CD14-positive monocyte (primary cell): ENCODE measurements at regions not wholly inside any gene's neighbourhood (a gene's known extent, or its start where the extent isn't known, plus 50 kb on each side); places are given as distances from the start of the nearest gene placed in this dataset.
"Not testable (repeated sequence)": the region's sequence is repeated elsewhere in the genome, so short reads cannot be mapped to it uniquely, and the experiment has no call there.

Experiments
- DNase-seq, 3 donors: peaks; one replicate each; pipeline ENCODE4 v3.0.0-alpha.2; 2011 to 2022
- H2AFZ ChIP-seq: 2 replicates; pipeline ENCODE4 v1.6.0; 2012; ENCODE audit warnings: mild to moderate bottlenecking, low read depth, low read length, inconsistent platforms; ENCODE audit not compliant: insufficient read depth, poor library complexity, severe bottlenecking
- H3K27ac ChIP-seq, 2 donors: 1 replicate in 1 of 2; 2 replicates in 1 of 2; pipeline ENCODE4 v1.5.1; 2012 to 2013; ENCODE audit warnings: low read length in 2 of 2, control low read depth in 1 of 2, inconsistent platforms in 1 of 2, low read depth in 1 of 2, mild to moderate bottlenecking in 1 of 2
- H3K27me3 ChIP-seq, 2 donors: one replicate each; pipeline versions ENCODE4 v1.6.0 to v1.6.1; 2011 to 2013; ENCODE audit warnings: low read length in 2 of 2; ENCODE audit not compliant: control insufficient read depth in 2 of 2, insufficient read depth in 2 of 2
- H3K36me3 ChIP-seq, 2 donors: replicated peaks in 1 of 2; 1 replicate in 1 of 2; 2 replicates in 1 of 2; pipeline versions ENCODE4 v1.5.1 to v1.6.1; 2012 to 2013; ENCODE audit warnings: low read length in 2 of 2, control low read depth in 1 of 2, inconsistent platforms in 1 of 2, mild to moderate bottlenecking in 1 of 2; ENCODE audit not compliant: insufficient read depth in 2 of 2, control insufficient read depth in 1 of 2
- H3K4me1 ChIP-seq, 2 donors: 1 replicate in 1 of 2; 2 replicates in 1 of 2; pipeline versions ENCODE4 v1.5.1 to v1.6.1; 2012 to 2013; ENCODE audit warnings: low read length in 2 of 2, control low read depth in 1 of 2, inconsistent platforms in 1 of 2, mild to moderate bottlenecking in 1 of 2, moderate library complexity in 1 of 2; ENCODE audit not compliant: insufficient read depth in 2 of 2, control insufficient read depth in 1 of 2
- H3K4me2 ChIP-seq: replicated peaks from 2 replicates; pipeline ENCODE3; 2012; ENCODE audit warnings: low read length, moderate library complexity, mild to moderate bottlenecking; ENCODE audit not compliant: poor library complexity, severe bottlenecking; ENCODE audit errors: extremely low read depth
- H3K4me3 ChIP-seq, 3 experiments: fragments of 200-600 bp in 1 of 3; sonication (generic) in 1 of 3; replicated peaks in 1 of 3; 1 replicate in 2 of 3; 2 replicates in 1 of 3; pipeline ENCODE4 v1.5.1; 2011 to 2013; ENCODE audit warnings: low read length in 3 of 3, mild to moderate bottlenecking in 3 of 3, control low read depth in 2 of 3, low read depth in 2 of 3, inconsistent platforms in 1 of 3, moderate library complexity in 1 of 3
- H3K79me2 ChIP-seq: 2 replicates; pipeline ENCODE4 v1.6.0; 2012; ENCODE audit warnings: mild to moderate bottlenecking, control low read depth, inconsistent platforms, low read length, moderate library complexity; ENCODE audit not compliant: insufficient read depth
- H3K9ac ChIP-seq: 2 replicates; pipeline ENCODE4 v1.6.0; 2017; ENCODE audit warnings: low read length, mild to moderate bottlenecking; ENCODE audit not compliant: insufficient read depth, poor library complexity, severe bottlenecking
- H3K9me3 ChIP-seq, 2 donors: replicated peaks in 1 of 2; 1 replicate in 1 of 2; 2 replicates in 1 of 2; pipeline versions ENCODE4 v1.5.1 to v1.6.1; 2012 to 2013; ENCODE audit warnings: low read length in 2 of 2, control low read depth in 1 of 2; ENCODE audit not compliant: control insufficient read depth in 1 of 2, insufficient read depth in 1 of 2
- H4K20me1 ChIP-seq: 2 replicates; pipeline ENCODE4 v1.6.0; 2012; ENCODE audit warnings: mild to moderate bottlenecking, low read length, control low read depth, moderate library complexity; ENCODE audit not compliant: insufficient read depth
- H3K27ac Mint-ChIP-seq, 7 donors: one replicate each; pipeline ENCODE4 v1.8.0; 2020; ENCODE audit warnings: mild to moderate bottlenecking in 7 of 7, mixed read lengths in 7 of 7, moderate library complexity in 6 of 7, inconsistent platforms in 2 of 7
- H3K27me3 Mint-ChIP-seq, 3 donors: one replicate each; pipeline ENCODE4 v1.8.0; 2021 to 2022; ENCODE audit warnings: low read depth in 3 of 3, mild to moderate bottlenecking in 3 of 3, mixed read lengths in 3 of 3, moderate library complexity in 3 of 3, inconsistent platforms in 1 of 3
- H3K36me3 Mint-ChIP-seq, 2 donors: one replicate each; pipeline ENCODE4 v1.8.0; 2020; ENCODE audit warnings: mixed read lengths in 2 of 2, inconsistent platforms in 1 of 2, mild to moderate bottlenecking in 1 of 2
- H3K4me1 Mint-ChIP-seq: one replicate; pipeline ENCODE4 v1.8.0; 2020; ENCODE audit warnings: mild to moderate bottlenecking, mixed read lengths
- H3K4me3 Mint-ChIP-seq, 2 donors: one replicate each; pipeline ENCODE4 v1.8.0; 2020; ENCODE audit warnings: mild to moderate bottlenecking in 2 of 2, mixed read lengths in 2 of 2, moderate library complexity in 1 of 2
- H3K9me3 Mint-ChIP-seq, 7 donors: one replicate each; pipeline ENCODE4 v1.8.0; 2020 to 2022; ENCODE audit warnings: mixed read lengths in 7 of 7, mild to moderate bottlenecking in 6 of 7, moderate library complexity in 6 of 7, inconsistent platforms in 2 of 7
- WGBS: methylation state at CpG from one replicate; pipeline ENCODE4 v1.1.5; 2013; ENCODE audit warnings: missing lambda C conversion rate; ENCODE audit not compliant: insufficient coverage; 5-methylcytosine and 5-hydroxymethylcytosine counted together
- intact Hi-C, 2 donors: fragments of 100-400 bp; cut with micrococcal nuclease; formaldehyde crosslinking; loops; one replicate each; pipeline versions ENCODE4 v1.15.0 to v1.15.1; 2023
- TF ChIP-seq, protein P1 (sequence below): fragments of 200-600 bp; IDR thresholded peaks from one replicate; pipeline ENCODE4 v1.8.0; 2022; ENCODE audit warnings: antibody characterized with exemption, mild to moderate bottlenecking

DNA sequence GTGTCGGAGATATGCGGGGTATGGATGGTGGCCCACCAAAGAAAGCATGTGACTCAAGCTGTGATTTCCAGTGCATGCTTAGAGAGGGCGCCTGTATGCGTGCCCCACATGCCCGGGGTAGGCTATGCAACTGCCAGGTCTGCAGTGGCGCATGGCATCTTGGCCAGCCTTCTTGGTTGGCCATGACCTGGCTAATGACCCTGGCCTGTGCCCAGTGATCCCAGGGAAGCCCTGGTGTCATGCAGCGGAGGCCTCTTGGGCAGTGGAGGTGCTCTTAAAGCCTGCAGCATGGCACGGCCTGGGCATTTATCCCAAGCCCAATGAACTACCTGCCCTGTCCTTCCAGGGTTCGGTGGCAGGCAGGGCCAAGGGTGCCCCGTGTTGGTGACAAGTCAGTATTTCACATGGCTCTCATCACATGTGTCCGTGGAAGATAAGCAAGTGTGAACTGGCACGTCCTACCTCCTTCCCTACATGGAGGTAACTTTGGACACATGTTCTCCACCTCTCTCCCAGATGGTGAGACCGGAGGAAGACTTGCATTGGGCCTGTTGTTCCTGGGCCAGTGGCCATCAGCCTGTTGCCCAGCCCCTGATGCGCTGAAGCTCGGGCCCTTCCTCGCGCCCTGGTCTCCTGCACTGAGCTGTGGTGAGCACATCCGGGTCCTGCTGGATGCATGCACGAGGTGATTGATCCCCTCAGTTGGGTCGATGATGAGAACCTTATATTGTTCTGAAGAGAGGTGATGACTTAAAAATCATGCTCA is 192.0 kb downstream of the UBE3A start:
- Mint-ChIP-seq H3K36me3 (no peaks in the 10 kb centered on the region), H3K4me3 (no peak overlapping the region), H3K27me3 (peaks cover 0 to 2% (median 0%) of the 10 kb centered on the region in 3 donors), H3K9me3 (peaks cover 64 to 99% (median 86%) of the 10 kb centered on the region in 7 donors), H3K27ac (no peak overlapping the region), H3K4me1 (no peaks in the 10 kb centered on the region)
- no peaks in the 10 kb centered on the region for H3K79me2 ChIP-seq
- no peak overlapping the region for H2AFZ ChIP-seq
- TF ChIP-seq, protein P1, sequence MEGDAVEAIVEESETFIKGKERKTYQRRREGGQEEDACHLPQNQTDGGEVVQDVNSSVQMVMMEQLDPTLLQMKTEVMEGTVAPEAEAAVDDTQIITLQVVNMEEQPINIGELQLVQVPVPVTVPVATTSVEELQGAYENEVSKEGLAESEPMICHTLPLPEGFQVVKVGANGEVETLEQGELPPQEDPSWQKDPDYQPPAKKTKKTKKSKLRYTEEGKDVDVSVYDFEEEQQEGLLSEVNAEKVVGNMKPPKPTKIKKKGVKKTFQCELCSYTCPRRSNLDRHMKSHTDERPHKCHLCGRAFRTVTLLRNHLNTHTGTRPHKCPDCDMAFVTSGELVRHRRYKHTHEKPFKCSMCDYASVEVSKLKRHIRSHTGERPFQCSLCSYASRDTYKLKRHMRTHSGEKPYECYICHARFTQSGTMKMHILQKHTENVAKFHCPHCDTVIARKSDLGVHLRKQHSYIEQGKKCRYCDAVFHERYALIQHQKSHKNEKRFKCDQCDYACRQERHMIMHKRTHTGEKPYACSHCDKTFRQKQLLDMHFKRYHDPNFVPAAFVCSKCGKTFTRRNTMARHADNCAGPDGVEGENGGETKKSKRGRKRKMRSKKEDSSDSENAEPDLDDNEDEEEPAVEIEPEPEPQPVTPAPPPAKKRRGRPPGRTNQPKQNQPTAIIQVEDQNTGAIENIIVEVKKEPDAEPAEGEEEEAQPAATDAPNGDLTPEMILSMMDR = no peak
- H3K27ac ChIP-seq = no peak overlapping the region
- H3K4me2 ChIP-seq = no peak overlapping the region
- no peak overlapping the region for H3K4me3 ChIP-seq
- no peaks in the 10 kb centered on the region for H3K36me3 ChIP-seq
- H3K27me3 ChIP-seq = no peaks in the 10 kb centered on the region
- no peak for DNase-seq
- WGBS = 92% methylated on average over 20 of the region's 20 CpGs
- intact Hi-C loops = no loop called here
- H3K4me1 ChIP-seq = no peaks in the 10 kb centered on the region
- H4K20me1 ChIP-seq = no peaks in the 10 kb centered on the region
- H3K9ac ChIP-seq = no peak overlapping the region
- H3K9me3 ChIP-seq = peaks cover 100% of the 10 kb centered on the region in 2 donors

DNA sequence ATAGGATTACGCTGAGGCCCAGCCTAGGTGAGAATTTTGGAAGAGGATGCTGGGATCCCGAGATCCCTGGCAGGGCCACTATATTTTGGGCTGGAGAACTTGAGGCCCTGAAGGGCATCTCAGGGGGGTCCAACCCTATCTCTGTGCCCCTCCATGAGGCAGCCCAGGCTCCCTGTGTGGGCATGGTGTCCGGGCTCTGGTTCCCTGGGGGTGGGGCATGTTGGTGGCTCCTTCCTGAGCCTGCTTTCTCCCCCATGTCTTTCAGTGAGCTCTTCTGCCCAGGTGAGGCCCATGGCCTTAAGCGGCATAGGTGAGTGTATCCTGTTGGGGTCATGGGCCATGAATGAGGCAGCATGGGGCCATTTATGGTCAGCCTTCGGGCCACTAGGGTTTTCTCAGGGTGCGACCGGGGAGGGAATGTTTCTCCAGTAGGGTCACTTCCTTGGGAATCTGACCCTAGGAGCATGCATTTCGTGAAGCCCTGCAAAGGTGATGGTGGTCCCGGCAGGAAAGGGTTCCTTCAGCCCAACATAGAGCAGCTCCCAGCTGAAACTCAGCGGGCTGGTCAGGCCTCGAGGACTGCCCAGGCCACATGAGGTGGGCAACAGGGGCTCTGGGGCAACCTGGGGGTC is 191.3 kb downstream of the UBE3A start:
- TF ChIP-seq, protein P1 = no peak
- H3K4me3 Mint-ChIP-seq = no peak overlapping the region
- H3K36me3 ChIP-seq = no peaks in the 10 kb centered on the region
- H4K20me1 ChIP-seq = no peaks in the 10 kb centered on the region
- intact Hi-C loops = no loop called here
- no peak overlapping the region for H3K27ac ChIP-seq
- H3K27me3 Mint-ChIP-seq = peaks cover 0 to 2% (median 2%) of the 10 kb centered on the region in 3 donors
- no peak overlapping the region for H3K4me3 ChIP-seq
- no peaks in the 10 kb centered on the region for H3K36me3 Mint-ChIP-seq
- no peaks in the 10 kb centered on the region for H3K4me1 ChIP-seq
- no peaks in the 10 kb centered on the region for H3K4me1 Mint-ChIP-seq
- H3K9me3 Mint-ChIP-seq = peaks cover 63 to 99% (median 86%) of the 10 kb centered on the region in 7 donors
- no peak overlapping the region for H3K27ac Mint-ChIP-seq
- DNase-seq = no peak
- no peak overlapping the region for H2AFZ ChIP-seq
- H3K79me2 ChIP-seq = no peaks in the 10 kb centered on the region
- H3K4me2 ChIP-seq = no peak overlapping the region
- 91% methylated on average over 6 of the region's 11 CpGs for WGBS
- H3K9me3 ChIP-seq = peaks cover 96 to 98% of the 10 kb centered on the region in 2 donors
- no peaks in the 10 kb centered on the region for H3K27me3 ChIP-seq
- no peak overlapping the region for H3K9ac ChIP-seq

GRCh38 chr15:25248087-25248486 is 190.7 kb downstream of the UBE3A start:
- WGBS = 80% methylated on average over 3 of the region's 6 CpGs
- H3K36me3 Mint-ChIP-seq, H3K36me3 ChIP-seq, H3K27ac ChIP-seq, H3K27me3 Mint-ChIP-seq, DNase-seq, H3K79me2 ChIP-seq, intact Hi-C loops, H3K4me3 ChIP-seq, H4K20me1 ChIP-seq, H3K4me2 ChIP-seq, H3K27me3 ChIP-seq, H3K9ac ChIP-seq, H2AFZ ChIP-seq, H3K4me1 Mint-ChIP-seq, H3K4me1 ChIP-seq, H3K4me3 Mint-ChIP-seq, H3K27ac Mint-ChIP-seq: not testable (repeated sequence)
- H3K9me3 ChIP-seq = peaks cover 91 to 92% of the 10 kb centered on the region in 2 donors
- H3K9me3 Mint-ChIP-seq = peaks cover 61 to 99% (median 85%) of the 10 kb centered on the region in 7 donors
